ENCODE measurements at regions not wholly inside any gene's neighbourhood (a gene's known extent, or its start where the extent isn't known, plus 50 kb on each side); places are given as distances from the start of the nearest gene placed in this dataset.

DNA sequence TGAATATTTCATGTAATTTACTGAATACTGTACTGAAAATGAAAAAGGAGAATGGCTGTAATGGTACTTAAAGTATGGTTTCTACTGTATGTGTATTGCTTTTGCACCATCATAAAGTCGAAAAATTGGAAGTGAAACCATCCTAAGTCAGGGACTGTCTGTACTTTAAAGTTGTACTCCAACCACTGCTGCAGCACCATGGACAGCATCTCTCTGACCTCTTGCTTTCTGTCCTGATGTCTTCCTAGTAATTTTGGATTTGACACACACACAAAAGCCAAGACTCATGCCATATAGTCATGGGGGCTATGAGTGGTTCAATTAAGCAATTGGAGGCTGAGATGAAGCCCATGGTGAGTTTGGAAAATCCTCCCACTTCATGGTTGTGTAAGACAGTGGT is 256.3 kb upstream of the PKDCC start:
- TF ChIP-seq, protein P1, sequence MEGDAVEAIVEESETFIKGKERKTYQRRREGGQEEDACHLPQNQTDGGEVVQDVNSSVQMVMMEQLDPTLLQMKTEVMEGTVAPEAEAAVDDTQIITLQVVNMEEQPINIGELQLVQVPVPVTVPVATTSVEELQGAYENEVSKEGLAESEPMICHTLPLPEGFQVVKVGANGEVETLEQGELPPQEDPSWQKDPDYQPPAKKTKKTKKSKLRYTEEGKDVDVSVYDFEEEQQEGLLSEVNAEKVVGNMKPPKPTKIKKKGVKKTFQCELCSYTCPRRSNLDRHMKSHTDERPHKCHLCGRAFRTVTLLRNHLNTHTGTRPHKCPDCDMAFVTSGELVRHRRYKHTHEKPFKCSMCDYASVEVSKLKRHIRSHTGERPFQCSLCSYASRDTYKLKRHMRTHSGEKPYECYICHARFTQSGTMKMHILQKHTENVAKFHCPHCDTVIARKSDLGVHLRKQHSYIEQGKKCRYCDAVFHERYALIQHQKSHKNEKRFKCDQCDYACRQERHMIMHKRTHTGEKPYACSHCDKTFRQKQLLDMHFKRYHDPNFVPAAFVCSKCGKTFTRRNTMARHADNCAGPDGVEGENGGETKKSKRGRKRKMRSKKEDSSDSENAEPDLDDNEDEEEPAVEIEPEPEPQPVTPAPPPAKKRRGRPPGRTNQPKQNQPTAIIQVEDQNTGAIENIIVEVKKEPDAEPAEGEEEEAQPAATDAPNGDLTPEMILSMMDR (IDR thresholded peaks at IDR 0.05) = no peak
- Histone ChIP-seq H3K9ac (ENCODE audit: insufficient read depth, low read length, poor library complexity, severe bottlenecking) (no peak overlapping the region), H3K4me3 (replicated peaks in 1 of 3; ENCODE audit: low read depth in 2 of 3, low read length in 3 of 3) (no peak overlapping the region), H3K4me2 (replicated peaks; ENCODE audit: extremely low read depth, low read length, poor library complexity, severe bottlenecking) (no peak overlapping the region), H3K27me3 (ENCODE audit: control insufficient read depth in 2 of 2, insufficient read depth in 2 of 2, low read length in 2 of 2) (no peaks in the 10 kb centered on the region), H2AFZ (ENCODE audit: insufficient read depth, low read depth, low read length, poor library complexity, severe bottlenecking) (no peak overlapping the region), H3K79me2 (ENCODE audit: insufficient read depth, low read length) (no peaks in the 10 kb centered on the region), H3K27ac (ENCODE audit: low read depth in 1 of 2, low read length in 2 of 2) (no peak overlapping the region), H3K9me3 (replicated peaks in 1 of 2; ENCODE audit: control insufficient read depth in 1 of 2, insufficient read depth in 1 of 2, low read length in 2 of 2) (no peaks in the 10 kb centered on the region), H3K36me3 (replicated peaks in 1 of 2; ENCODE audit: control insufficient read depth in 1 of 2, insufficient read depth in 2 of 2, low read length in 2 of 2) (no peaks in the 10 kb centered on the region), H3K4me1 (ENCODE audit: control insufficient read depth in 1 of 2, insufficient read depth in 2 of 2, low read length in 2 of 2) (no peaks in the 10 kb centered on the region), H4K20me1 (ENCODE audit: insufficient read depth, low read length) (no peaks in the 10 kb centered on the region)
- Mint-ChIP-seq H3K36me3 (no peaks in the 10 kb centered on the region), H3K27me3 (ENCODE audit: low read depth in 3 of 3) (peaks cover 0 to 4% (median 0%) of the 10 kb centered on the region in 3 donors), H3K4me1 (no peaks in the 10 kb centered on the region), H3K9me3 (peaks cover 0 to 2% (median 0%) of the 10 kb centered on the region in 7 donors), H3K4me3 (no peak overlapping the region), H3K27ac (no peak overlapping the region)
- no peak for DNase-seq
- WGBS (ENCODE audit: insufficient coverage) = 17% methylated on average over 1 of the region's 1 CpG
- intact Hi-C loops (cut with micrococcal nuclease) = no loop called here

DNA sequence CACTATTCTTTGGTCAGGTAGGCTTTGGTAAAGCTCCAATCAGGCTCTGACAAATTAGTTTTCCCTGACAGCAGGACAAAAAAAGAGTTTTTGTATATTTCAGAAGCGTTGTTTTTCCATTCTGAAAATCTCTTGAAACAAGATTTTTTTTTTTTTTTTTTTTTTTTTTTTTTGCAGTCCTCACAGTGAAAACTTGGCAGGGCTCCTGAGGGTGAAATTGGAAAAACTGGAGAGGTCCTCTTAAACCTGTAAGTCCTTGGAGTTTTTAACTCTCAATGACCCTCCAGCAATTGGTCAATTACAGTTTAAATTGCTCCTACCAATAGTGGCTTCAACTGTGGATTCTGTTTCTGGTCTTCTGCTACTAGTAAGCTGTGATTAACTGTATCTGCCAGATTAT is 244.5 kb upstream of the PKDCC start:
- no peaks in the 10 kb centered on the region for H3K36me3 Mint-ChIP-seq
- no peak overlapping the region for H2AFZ ChIP-seq (ENCODE audit: insufficient read depth, low read depth, low read length, poor library complexity, severe bottlenecking)
- no peaks in the 10 kb centered on the region for H4K20me1 ChIP-seq (ENCODE audit: insufficient read depth, low read length)
- H3K27me3 Mint-ChIP-seq (ENCODE audit: low read depth in 3 of 3) = no peaks in the 10 kb centered on the region
- H3K9me3 ChIP-seq (replicated peaks in 1 of 2; ENCODE audit: control insufficient read depth in 1 of 2, insufficient read depth in 1 of 2, low read length in 2 of 2) = no peaks in the 10 kb centered on the region
- H3K36me3 ChIP-seq (replicated peaks in 1 of 2; ENCODE audit: control insufficient read depth in 1 of 2, insufficient read depth in 2 of 2, low read length in 2 of 2) = no peaks in the 10 kb centered on the region
- peaks cover 0 to 13% (median 8%) of the 10 kb centered on the region in 7 donors for H3K9me3 Mint-ChIP-seq
- no peaks in the 10 kb centered on the region for H3K4me1 ChIP-seq (ENCODE audit: control insufficient read depth in 1 of 2, insufficient read depth in 2 of 2, low read length in 2 of 2)
- no peak for DNase-seq
- H3K9ac ChIP-seq (ENCODE audit: insufficient read depth, low read length, poor library complexity, severe bottlenecking) = no peak overlapping the region
- no peaks in the 10 kb centered on the region for H3K27me3 ChIP-seq (ENCODE audit: control insufficient read depth in 2 of 2, insufficient read depth in 2 of 2, low read length in 2 of 2)
- WGBS (ENCODE audit: insufficient coverage) = no CpG with 5 or more reads among the region's 1 CpG
- intact Hi-C loops (cut with micrococcal nuclease) = no loop called here
- H3K4me2 ChIP-seq (replicated peaks; ENCODE audit: extremely low read depth, low read length, poor library complexity, severe bottlenecking) = no peak overlapping the region
- no peak overlapping the region for H3K27ac ChIP-seq (ENCODE audit: low read depth in 1 of 2, low read length in 2 of 2)
- no peak overlapping the region for H3K4me3 Mint-ChIP-seq
- no peaks in the 10 kb centered on the region for H3K79me2 ChIP-seq (ENCODE audit: insufficient read depth, low read length)
- H3K27ac Mint-ChIP-seq = no peak overlapping the region
- TF ChIP-seq, protein P1 (IDR thresholded peaks at IDR 0.05) = no peak
- H3K4me1 Mint-ChIP-seq = no peaks in the 10 kb centered on the region
- no peak overlapping the region for H3K4me3 ChIP-seq (replicated peaks in 1 of 3; ENCODE audit: low read depth in 2 of 3, low read length in 3 of 3)
